ENCODE measurements at regions not wholly inside any gene's neighbourhood (a gene's known extent, or its start where the extent isn't known, plus 50 kb on each side); places are given as distances from the start of the nearest gene placed in this dataset.

- TF ChIP-seq CTCF (IDR thresholded peaks at IDR 0.05; ENCODE audit: low read depth, low read length): no peak
- no peak for DNase-seq (ENCODE audit: extremely low read depth, low read depth)
These were observed 1477.2 kb upstream of the TENM3 start for GRCh38 chr4:180766045-180766444.

- TF ChIP-seq CTCF (IDR thresholded peaks at IDR 0.05; ENCODE audit: low read depth, low read length): no peak
- no peak for DNase-seq (ENCODE audit: extremely low read depth, low read depth)
These were observed 1476.1 kb upstream of the TENM3 start for GRCh38 chr4:180766944-180767729.

GRCh38 chr4:180768610-180769009 is 1474.6 kb upstream of the TENM3 start:
- TF ChIP-seq CTCF (IDR thresholded peaks at IDR 0.05; ENCODE audit: low read depth, low read length): no peak
- no peak for DNase-seq (ENCODE audit: extremely low read depth, low read depth)

- no peak for TF ChIP-seq CTCF (IDR thresholded peaks at IDR 0.05; ENCODE audit: low read depth, low read length)
These were observed 1473.4 kb upstream of the TENM3 start for GRCh38 chr4:180769791-180770190.

GRCh38 chr4:180770265-180770664 is 1472.9 kb upstream of the TENM3 start:
- DNase-seq (ENCODE audit: extremely low read depth, low read depth): no peak
- TF ChIP-seq CTCF (IDR thresholded peaks at IDR 0.05; ENCODE audit: low read depth, low read length): no peak

More at GRCh38 chr4:180769791-180770190, 1473.4 kb upstream of the TENM3 start:
- DNase-seq (ENCODE audit: extremely low read depth, low read depth): no peak

GRCh38 chr4:180784940-180785339 is 1458.3 kb upstream of the TENM3 start:
- TF ChIP-seq CTCF (IDR thresholded peaks at IDR 0.05; ENCODE audit: low read depth, low read length): no peak
- no peak for DNase-seq (ENCODE audit: extremely low read depth, low read depth)

- no peak for TF ChIP-seq CTCF (IDR thresholded peaks at IDR 0.05; ENCODE audit: low read depth, low read length)
- no peak for DNase-seq (ENCODE audit: extremely low read depth, low read depth)
These were observed 1454.5 kb upstream of the TENM3 start for GRCh38 chr4:180788729-180789128.
